Activated T-cell treated with anti-CD3 and anti-CD28 coated beads for 1 hour (primary cell): ENCODE measurements at regions not wholly inside any gene's neighbourhood (a gene's known extent, or its start where the extent isn't known, plus 50 kb on each side); places are given as distances from the start of the nearest gene placed in this dataset.
"Not testable (repeated sequence)": the region's sequence is repeated elsewhere in the genome, so short reads cannot be mapped to it uniquely, and the experiment has no call there.

Experiments used
- DNase-seq: peaks from one replicate; pipeline ENCODE4 v3.0.0-alpha.2; 2020; ENCODE audit warnings: low read depth

DNA sequence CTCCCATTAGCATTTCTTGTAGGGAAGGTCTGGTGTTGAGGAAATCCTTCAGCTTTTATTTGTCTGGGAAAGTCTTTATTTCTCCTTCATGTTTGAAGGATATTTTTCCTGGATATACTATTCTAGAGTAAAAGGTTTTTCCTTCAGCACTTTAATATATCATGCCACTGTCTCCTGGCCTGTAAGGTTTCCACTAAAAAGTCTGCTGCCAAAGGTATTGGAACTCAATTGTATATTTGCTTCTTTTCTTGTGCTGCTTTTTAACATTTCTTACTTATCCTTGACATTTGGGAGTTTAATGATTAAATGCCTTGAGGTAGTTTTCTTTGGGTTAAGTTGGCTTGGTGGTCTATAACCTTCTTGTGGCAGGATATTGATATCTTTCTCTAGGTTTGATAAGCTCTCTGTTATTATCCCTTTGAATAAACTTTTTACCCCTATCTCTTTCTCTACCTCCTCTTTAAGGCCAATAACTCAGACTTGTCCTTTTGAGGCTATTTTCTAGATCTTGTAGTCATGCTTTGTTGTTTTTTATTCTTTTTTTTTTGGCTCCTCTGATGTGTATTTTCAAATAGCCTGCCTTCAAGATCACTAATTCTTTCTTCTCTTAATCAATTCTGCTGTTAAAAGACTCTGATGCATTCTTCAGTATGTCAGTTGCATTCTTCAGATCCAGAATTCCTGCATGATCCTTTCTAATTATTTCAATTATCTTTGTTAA lies 225.0 kb upstream of the ZNF217 start:
- no peak for DNase-seq

- not testable (repeated sequence) for DNase-seq
Measured at GRCh38 chr20:53817513-53817912, 223.9 kb upstream of the ZNF217 start.

DNA sequence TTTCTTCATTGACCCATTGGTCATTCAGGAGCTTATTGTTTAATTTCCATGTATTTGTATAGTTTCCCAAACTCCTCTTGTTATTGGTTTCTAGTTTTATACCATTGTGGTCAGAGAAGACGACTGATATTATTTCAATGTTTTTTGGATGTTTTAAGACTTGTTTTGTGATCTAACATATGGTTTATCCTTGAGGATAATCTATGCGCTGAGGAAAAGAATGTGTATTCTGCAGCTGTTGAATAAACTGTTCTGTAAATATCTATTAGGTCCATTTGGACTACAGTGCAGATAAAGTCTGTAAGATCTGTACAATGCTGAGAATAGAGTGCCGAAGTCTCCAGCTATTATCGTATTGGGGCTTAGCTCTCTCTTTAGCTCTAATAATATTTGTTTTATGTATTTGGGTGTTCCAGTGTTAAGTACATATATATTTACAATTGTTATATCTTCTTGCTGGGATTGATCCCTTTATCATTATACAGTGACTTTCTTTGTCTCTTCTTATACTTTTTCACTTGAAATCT lies 223.3 kb upstream of the ZNF217 start:
- DNase-seq: no peak

DNA sequence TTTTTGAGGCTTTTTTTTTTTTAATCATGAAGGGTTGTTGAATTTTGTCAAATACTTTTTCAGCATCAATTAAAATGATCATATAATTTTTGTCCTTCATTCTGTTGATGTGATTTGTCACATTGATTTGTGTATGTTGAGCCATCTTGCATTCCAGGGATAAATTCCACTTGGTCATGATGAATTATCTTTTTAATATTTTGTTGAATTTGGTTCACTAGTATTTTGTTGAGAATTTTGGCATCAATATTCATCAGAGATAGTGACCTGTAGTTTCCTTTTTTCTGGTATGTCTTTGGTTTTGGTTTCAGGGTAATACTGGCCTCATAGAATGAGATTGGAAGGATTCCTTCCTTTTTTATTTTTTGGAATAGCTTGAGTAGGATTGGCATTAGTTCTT lies 221.9 kb upstream of the ZNF217 start:
- DNase-seq: no peak

GRCh38 chr20:53814060-53814459 lies 220.4 kb upstream of the ZNF217 start:
- no peak for DNase-seq

DNA sequence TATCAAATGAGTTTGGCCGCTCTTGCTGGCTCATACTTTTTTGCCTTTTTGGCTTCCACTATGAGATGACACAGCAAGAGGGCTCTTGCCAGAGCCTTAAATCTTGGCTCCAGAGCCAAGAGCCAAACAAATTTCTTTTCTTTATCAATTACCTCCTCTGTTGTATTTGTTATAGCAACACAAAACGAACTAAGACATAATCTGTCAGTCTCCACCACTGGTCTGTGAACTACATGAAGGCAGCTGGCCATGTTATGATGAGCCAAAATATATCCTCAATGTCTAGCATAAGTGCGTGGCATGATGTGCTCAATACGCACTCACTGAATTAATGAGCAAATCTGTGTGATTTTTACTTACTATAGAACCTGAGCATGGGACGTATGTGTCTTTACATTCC lies 220.0 kb upstream of the ZNF217 start:
- no peak for DNase-seq

DNA sequence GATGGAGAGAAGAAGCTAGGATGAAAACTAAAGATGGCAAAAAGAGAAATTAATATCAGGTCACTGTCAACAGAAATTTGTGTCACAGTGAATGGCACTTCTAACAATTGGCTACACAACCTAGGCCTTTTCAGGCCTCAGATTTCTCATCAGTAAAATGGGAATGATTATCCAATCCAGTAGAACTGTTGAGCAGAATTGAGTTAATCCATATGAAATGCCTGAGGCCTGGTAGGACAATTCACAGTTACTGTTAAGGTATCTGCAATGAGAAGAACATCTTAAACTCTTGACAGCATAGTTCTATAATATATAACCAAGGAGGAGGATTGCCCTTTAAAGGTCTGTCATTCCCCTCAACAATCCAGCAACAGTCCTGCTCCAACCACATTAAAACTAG lies 217.9 kb upstream of the ZNF217 start:
- no peak for DNase-seq

GRCh38 chr20:53810661-53811355 lies 217.2 kb upstream of the ZNF217 start:
- DNase-seq: no peak

DNA sequence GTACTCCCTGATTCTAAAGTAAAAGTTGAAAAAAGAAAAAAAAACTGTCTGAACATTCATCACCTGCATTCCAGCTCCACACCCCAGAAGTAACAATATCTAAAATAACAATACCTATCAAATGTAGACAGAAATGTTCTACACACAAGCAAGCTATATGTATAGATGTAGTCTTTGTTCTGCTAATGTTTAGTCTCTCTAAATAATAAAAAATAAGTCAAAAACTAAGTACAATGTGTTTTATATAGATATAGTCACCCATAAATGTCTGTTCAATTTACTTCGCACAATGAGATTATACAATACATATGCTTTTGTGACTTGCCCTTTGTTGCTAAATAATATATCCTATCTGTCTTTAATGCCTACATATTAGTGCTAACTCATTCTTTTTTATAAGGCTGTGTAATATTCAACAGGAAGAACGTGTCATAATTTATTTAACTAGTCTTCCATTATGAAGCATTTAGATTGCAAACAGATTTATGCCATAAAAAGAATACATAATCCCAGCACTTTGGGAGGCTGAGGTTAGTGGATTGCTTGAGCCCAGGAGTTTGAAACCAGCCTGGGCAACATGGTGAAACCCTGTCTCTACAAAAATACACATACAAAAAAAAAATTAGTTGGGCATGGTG lies 216.2 kb upstream of the ZNF217 start:
- no peak for DNase-seq

- no peak for DNase-seq
Measured at GRCh38 chr20:53809217-53809616, 215.6 kb upstream of the ZNF217 start.

GRCh38 chr20:53808733-53809132 lies 215.1 kb upstream of the ZNF217 start:
- no peak for DNase-seq

DNA sequence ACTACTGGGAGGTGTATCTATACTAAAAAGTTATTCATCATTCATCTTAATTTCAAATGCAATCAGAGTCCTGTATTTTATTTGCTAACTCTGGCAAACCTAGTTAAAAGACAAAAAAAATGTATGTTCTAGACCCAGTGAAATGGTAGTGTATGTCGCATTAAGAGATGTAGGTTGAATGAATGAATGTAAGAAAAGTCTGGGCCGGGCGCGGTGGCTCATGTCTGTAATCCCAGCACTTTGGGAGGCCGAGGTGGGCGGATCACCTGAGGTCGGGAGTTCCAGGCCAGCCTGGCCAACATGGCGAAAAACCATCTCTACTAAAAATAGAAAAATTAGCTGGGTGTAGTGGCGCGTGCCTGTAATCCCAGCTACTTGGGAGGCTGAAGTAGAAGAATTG lies 214.7 kb upstream of the ZNF217 start:
- not testable (repeated sequence) for DNase-seq

DNA sequence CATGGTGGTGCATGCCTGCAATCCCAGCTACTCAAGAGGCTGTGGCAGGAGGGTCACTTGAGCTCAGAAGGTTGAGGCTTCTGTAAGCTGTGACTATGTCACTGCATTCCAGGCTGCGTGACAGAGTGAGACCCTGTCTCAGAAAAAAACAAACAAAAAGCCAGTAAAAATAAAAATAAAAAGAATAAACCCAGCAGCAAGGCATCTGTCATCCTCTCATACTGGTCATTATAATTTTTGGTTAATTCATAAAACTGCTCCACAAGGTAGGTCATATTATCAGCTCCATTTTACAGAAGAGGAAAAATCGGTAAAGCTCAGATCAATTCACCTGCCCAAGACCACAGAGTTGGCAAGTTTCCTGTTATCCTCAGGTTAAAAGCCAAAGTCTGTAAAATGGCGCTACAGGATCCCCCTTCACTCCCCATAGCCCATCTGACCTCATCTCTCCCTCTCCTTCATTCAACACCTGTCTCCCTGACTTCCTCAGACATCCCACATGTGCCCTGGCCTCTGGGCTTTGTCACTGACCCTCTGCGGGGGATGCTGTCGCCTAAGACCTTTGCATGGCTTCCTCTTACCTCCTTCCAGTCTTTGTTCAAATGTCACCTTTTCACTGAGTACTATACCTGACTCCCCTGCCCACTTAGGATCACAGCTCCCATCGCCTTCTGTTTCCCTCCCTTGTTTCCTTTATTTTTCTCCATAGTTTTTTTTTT lies 213.2 kb upstream of the ZNF217 start:
- no peak for DNase-seq

- no peak for DNase-seq
Measured at GRCh38 chr20:53805895-53806384, 212.3 kb upstream of the ZNF217 start.

DNA sequence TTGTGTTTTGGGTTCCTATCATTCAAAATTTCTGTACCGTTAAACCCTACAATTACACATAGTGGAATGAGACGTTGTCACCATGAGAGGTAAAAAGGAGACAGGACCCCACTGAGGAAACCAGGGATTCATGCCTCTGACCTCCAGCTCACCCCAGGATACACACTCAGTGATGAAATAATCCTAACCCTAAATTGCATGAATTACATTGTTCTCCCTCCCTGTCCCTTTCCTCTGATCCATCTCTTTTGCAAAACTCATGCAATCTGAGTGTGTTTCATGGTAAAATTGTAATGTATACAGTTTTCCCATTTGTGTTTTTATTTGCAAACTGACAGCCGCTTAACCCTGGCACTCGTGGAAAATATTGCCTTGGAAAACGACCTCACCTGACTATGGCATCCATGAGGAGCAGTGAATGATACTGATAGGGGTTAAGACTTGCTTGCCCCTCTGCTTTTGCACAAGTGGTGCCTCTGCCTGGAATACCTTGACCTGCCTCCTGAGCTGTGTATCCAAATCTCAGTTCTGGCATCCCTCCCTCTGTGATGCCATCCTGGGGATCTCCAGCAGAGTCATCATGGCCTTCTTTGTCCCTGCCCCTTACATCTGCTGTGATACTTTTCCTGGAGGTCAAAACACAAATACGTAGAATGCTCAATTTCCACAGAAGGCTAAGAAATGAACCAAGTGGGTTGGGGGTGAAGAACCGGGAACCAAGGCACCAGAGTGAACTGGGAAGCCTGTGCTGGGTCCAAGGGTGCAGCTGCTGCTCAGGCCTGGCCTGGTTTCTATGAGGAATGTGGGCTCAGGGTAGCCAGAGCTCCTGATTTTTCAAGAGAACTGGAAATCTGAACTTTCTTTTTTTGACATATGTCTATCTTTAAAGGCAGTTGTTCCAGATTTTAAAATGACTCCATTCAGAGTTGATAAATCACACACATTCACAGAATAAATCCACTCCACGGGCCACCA lies 211.6 kb upstream of the ZNF217 start:
- DNase-seq: no peak

- DNase-seq: not testable (repeated sequence)
Measured at GRCh38 chr20:53804308-53804707, 210.7 kb upstream of the ZNF217 start.

DNA sequence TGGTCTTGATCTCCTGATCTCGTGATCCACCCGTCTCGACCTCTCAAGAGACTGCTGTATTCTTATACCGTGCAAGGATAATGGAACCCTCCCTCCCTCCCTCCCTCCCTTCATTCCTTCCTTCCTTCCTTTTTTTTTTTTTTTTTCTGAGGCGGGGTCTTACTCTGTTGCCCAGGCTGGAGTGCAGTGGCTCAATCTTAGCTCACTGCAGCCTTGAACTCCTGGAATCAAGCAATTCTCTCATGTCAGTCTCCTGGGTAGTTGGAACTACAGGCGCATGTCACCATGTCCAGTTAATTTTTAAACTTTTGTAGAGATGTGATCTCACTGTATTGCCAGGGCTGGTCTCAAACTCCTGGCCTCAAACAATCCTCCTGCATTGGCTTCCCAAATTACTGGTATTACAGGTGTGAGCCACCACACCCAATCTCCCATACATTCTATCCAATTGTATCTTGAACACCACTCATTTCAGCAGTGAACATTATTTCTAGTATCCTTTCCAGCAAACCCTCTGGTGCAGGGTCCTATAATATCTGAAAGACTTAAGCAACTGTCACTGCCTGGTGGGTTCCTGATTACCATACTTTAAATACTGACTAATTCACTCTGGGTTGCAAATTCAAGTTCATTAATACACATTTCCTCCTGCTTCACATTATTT lies 210.0 kb upstream of the ZNF217 start:
- DNase-seq: no peak

DNA sequence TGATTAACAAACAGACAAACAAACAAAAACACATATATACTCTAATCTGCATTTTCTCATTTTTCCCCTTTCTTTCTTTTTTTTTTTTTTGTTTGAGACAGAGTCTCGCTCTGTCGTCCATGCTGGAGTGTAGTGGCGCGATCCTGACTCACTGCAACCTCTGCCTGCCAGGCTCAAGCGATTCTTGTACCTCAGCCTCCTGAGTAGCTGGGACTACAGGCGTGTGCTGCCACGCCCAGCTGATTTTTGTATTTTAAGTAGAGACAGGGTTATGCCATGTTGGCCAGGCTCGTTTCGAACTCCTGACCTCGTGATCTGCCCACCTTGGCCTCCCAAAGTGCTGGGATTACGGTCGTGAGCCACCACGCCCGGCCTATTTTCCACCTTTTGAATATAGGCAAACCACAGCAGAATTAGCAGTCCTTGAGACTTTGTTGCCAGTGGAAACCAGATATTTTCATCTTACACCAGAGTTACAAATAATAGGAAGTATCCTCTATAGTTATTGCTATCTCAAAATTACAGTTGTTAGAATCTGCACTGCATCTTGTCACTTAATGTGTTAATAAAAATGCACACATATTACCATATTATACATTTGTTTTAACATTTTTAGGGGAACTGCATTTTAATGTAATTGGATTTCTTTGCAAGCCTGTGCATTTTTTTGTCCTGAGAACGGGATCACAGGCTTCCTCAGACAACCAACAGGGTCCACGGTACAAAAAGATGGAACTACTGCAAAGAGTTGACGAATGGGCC lies 208.2 kb upstream of the ZNF217 start:
- DNase-seq: no peak

DNA sequence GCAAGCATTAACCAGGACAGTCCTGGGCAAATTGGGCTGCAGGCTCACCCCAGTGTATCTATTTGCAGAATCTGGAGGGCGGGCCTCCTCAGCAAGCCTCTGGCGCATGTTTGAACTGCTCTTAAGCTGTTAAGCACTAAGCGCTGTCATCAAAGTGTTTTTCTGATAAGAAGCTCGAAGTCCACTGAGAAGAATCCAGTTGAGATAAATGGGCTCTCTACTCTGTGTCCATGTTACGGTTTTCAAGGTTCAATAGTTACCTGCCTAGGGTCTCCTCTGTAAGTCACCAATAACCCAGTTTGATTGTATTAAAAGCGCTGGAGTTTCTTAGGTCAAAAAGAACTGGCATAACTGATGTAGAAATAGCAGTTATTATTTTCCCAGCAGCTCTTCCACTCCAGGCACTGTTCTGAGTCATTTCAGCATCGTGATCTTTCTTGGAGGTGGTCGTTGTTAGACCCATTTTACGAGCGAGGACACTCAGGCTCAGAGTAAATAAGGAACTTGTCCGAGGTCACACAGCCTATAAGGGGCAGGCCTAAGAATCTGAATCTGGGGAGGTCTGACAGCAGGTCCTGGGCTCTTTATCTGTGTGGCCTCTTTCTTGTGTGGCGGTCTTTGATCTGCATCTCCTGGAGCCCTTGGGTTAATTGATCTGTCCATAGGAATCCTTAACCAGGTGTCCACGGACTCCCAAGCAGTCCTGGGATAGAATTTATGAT lies 207.4 kb upstream of the ZNF217 start:
- DNase-seq: no peak
